ENCODE measurements at regions not wholly inside any gene's neighbourhood (a gene's known extent, or its start where the extent isn't known, plus 50 kb on each side); places are given as distances from the start of the nearest gene placed in this dataset.

GRCh38 chr7:67422601-67423000 is 426.0 kb downstream of the TYW1 start:
- Histone ChIP-seq H3K79me2 (ENCODE audit: low read length) (no peaks in the 10 kb centered on the region), H3K4me1 (ENCODE audit: low read length) (no peaks in the 10 kb centered on the region), H3K36me3 (replicated peaks; ENCODE audit: insufficient read depth, low read length) (no peaks in the 10 kb centered on the region), H2AFZ (ENCODE audit: low read length) (no peak overlapping the region), H3K9ac (ENCODE audit: low read length) (no peak overlapping the region), H3K27me3 (replicated peaks; ENCODE audit: insufficient read depth, low read length) (no peaks in the 10 kb centered on the region), H3K9me2 (replicated peaks; ENCODE audit: insufficient read depth, low read length) (no peaks in the 10 kb centered on the region), H3K9me3 (replicated peaks; ENCODE audit: insufficient read depth, low read length) (no peaks in the 10 kb centered on the region), H4K20me1 (ENCODE audit: insufficient read depth, low read length) (no peaks in the 10 kb centered on the region), H3K27ac (ENCODE audit: low read length) (no peak overlapping the region), H3K4me2 (ENCODE audit: low read depth, low read length) (no peak overlapping the region), H3F3A (ENCODE audit: insufficient read depth, low read length) (no peaks in the 10 kb centered on the region), H3K4me3 (ENCODE audit: low read length) (no peak overlapping the region)
- DNase-seq, result no peak
- TF ChIP-seq EZH2phosphoT487 (IDR thresholded peaks at IDR 0.05; ENCODE audit: low read length) (no peak), CTCF (IDR thresholded peaks at IDR 0.05; ENCODE audit: low read length) (no peak), EZH2 (optimal IDR thresholded peaks at IDR 0.05; ENCODE audit: low read depth, low read length) (no peak)

DNA sequence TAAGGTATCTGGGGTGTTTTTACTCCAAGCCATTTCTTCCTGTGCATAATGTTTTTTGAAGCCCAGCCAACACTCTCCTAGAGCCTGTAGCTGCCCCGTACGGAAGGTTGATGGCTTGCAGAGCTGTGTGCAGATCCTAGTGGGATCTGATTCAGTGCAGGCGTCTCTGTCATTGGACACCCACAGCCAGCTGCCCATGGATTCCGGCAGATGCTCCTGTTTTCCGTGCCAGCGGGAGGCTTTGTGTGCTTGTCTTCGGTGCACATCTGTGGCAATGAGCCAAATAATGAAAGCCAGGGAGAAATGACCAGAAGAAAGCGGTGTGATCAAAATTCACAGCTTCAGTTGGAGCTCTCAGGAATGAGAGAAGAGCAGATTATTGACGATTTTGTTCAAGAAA is 426.4 kb downstream of the TYW1 start:
- no peak for DNase-seq
- H3K9me2 ChIP-seq (replicated peaks; ENCODE audit: insufficient read depth, low read length), result no peaks in the 10 kb centered on the region
- no peak overlapping the region for H3K4me2 ChIP-seq (ENCODE audit: low read depth, low read length)
- no peaks in the 10 kb centered on the region for H3K4me1 ChIP-seq (ENCODE audit: low read length)
- H3K9ac ChIP-seq (ENCODE audit: low read length), result no peak overlapping the region
- no peaks in the 10 kb centered on the region for H3K79me2 ChIP-seq (ENCODE audit: low read length)
- no peaks in the 10 kb centered on the region for H3K9me3 ChIP-seq (replicated peaks; ENCODE audit: insufficient read depth, low read length)
- no peaks in the 10 kb centered on the region for H3F3A ChIP-seq (ENCODE audit: insufficient read depth, low read length)
- no peak overlapping the region for H2AFZ ChIP-seq (ENCODE audit: low read length)
- no peaks in the 10 kb centered on the region for H4K20me1 ChIP-seq (ENCODE audit: insufficient read depth, low read length)
- H3K36me3 ChIP-seq (replicated peaks; ENCODE audit: insufficient read depth, low read length), result no peaks in the 10 kb centered on the region
- TF ChIP-seq EZH2phosphoT487 (IDR thresholded peaks at IDR 0.05; ENCODE audit: low read length) (no peak), EZH2 (optimal IDR thresholded peaks at IDR 0.05; ENCODE audit: low read depth, low read length) (no peak), CTCF (IDR thresholded peaks at IDR 0.05; ENCODE audit: low read length) (no peak)
- H3K4me3 ChIP-seq (ENCODE audit: low read length), result no peak overlapping the region
- H3K27me3 ChIP-seq (replicated peaks; ENCODE audit: insufficient read depth, low read length), result no peaks in the 10 kb centered on the region
- no peak overlapping the region for H3K27ac ChIP-seq (ENCODE audit: low read length)

- Histone ChIP-seq H3K9me2 (replicated peaks; ENCODE audit: insufficient read depth, low read length) (no peaks in the 10 kb centered on the region), H3K79me2 (ENCODE audit: low read length) (no peaks in the 10 kb centered on the region), H3K27ac (ENCODE audit: low read length) (no peak overlapping the region), H3F3A (ENCODE audit: insufficient read depth, low read length) (no peaks in the 10 kb centered on the region), H2AFZ (ENCODE audit: low read length) (no peak overlapping the region), H3K4me3 (ENCODE audit: low read length) (no peak overlapping the region), H3K4me1 (ENCODE audit: low read length) (no peaks in the 10 kb centered on the region), H3K36me3 (replicated peaks; ENCODE audit: insufficient read depth, low read length) (no peaks in the 10 kb centered on the region), H3K9me3 (replicated peaks; ENCODE audit: insufficient read depth, low read length) (no peaks in the 10 kb centered on the region), H3K27me3 (replicated peaks; ENCODE audit: insufficient read depth, low read length) (no peaks in the 10 kb centered on the region), H3K4me2 (ENCODE audit: low read depth, low read length) (no peak overlapping the region), H3K9ac (ENCODE audit: low read length) (no peak overlapping the region), H4K20me1 (ENCODE audit: insufficient read depth, low read length) (no peaks in the 10 kb centered on the region)
- no peak for DNase-seq
- TF ChIP-seq CTCF (IDR thresholded peaks at IDR 0.05; ENCODE audit: low read length), result no peak
- no peak for TF ChIP-seq EZH2 (optimal IDR thresholded peaks at IDR 0.05; ENCODE audit: low read depth, low read length)
Observed at GRCh38 chr7:67426654-67427053, 430.0 kb downstream of the TYW1 start.
